Caco-2 (cell line): ENCODE measurements at regions not wholly inside any gene's neighbourhood (a gene's known extent, or its start where the extent isn't known, plus 50 kb on each side); places are given as distances from the start of the nearest gene placed in this dataset.
"Not testable (repeated sequence)": the region's sequence is repeated elsewhere in the genome, so short reads cannot be mapped to it uniquely, and the experiment has no call there.

Source experiments
- BruUV-seq: library from RNA; stranded (reverse); fragments of 400-500 nt; replicated peaks from 2 replicates; lab custom pipeline; 2021; lab: Mats Ljungman, UMichigan
- CTCF ChIA-PET: fragments of 300-600 bp; sonication (Branson Sonifier 250); formaldehyde crosslinking; loops from one replicate; lab custom pipeline; 2022; ENCODE audit warnings: antibody characterized with exemption; lab: Charles Lee
- POLR2A ChIA-PET: fragments of 300-600 bp; sonication (Branson Sonifier 250); formaldehyde crosslinking; loops from one replicate; lab custom pipeline; 2022; ENCODE audit warnings: antibody characterized with exemption; lab: Charles Lee
- DNase-seq, 2 experiments: peaks; one replicate each; pipeline versions ENCODE4 v3.0.0 to v3.0.0-alpha.2; 2020 to 2022
- H3K27me3 ChIP-seq: replicated peaks from 2 replicates; pipeline ENCODE4 v1.6.0; 2011; ENCODE audit warnings: low read length; ENCODE audit not compliant: control insufficient read depth, insufficient read depth
- H3K36me3 ChIP-seq: 2 replicates; pipeline ENCODE4 v1.5.1; 2011; ENCODE audit warnings: low read length; ENCODE audit not compliant: control insufficient read depth, insufficient read depth
- H3K4me1 ChIP-seq: fragments of 250-450 bp; sonication (Bioruptor Pico); 2 replicates; pipeline ENCODE4 v1.5.1; 2020; ENCODE audit warnings: mild to moderate bottlenecking
- H3K4me3 ChIP-seq: 2 replicates; pipeline ENCODE4 v1.5.1; 2011; ENCODE audit warnings: low read depth, mild to moderate bottlenecking, control low read depth, low read length
- H3K9me3 ChIP-seq: fragments of 250-450 bp; sonication (Bioruptor Pico); 2 replicates; pipeline ENCODE4 v1.5.1; 2020; ENCODE audit warnings: mild to moderate bottlenecking, moderate library complexity
- H3K27ac Mint-ChIP-seq: one replicate; pipeline ENCODE4 v1.8.0; 2022; ENCODE audit warnings: mixed read lengths; ENCODE audit not compliant: unreplicated experiment
- H3K27me3 Mint-ChIP-seq: one replicate; pipeline ENCODE4 v1.8.0; 2022; ENCODE audit warnings: mixed read lengths; ENCODE audit not compliant: insufficient read depth, unreplicated experiment
- H3K36me3 Mint-ChIP-seq: one replicate; pipeline ENCODE4 v1.8.0; 2022; ENCODE audit warnings: mild to moderate bottlenecking, mixed read lengths; ENCODE audit not compliant: insufficient read depth, unreplicated experiment
- H3K4me1 Mint-ChIP-seq: one replicate; pipeline ENCODE4 v1.8.0; 2022; ENCODE audit warnings: low read depth, mixed read lengths; ENCODE audit not compliant: unreplicated experiment
- H3K4me3 Mint-ChIP-seq: one replicate; pipeline ENCODE4 v1.8.0; 2022; ENCODE audit warnings: mild to moderate bottlenecking, moderate library complexity, mixed read lengths; ENCODE audit not compliant: unreplicated experiment
- H3K9me3 Mint-ChIP-seq: one replicate; pipeline ENCODE4 v1.8.0; 2022; ENCODE audit warnings: mixed read lengths; ENCODE audit not compliant: unreplicated experiment
- intact Hi-C: fragments of 100-400 bp; cut with micrococcal nuclease; formaldehyde crosslinking; loops from one replicate; pipeline ENCODE4 v1.10.0; 2022; ENCODE audit not compliant: unreplicated experiment
- TF ChIP-seq, protein P1 (sequence below), 2 experiments: fragments of 200-600 bp in 1 of 2; IDR thresholded peaks; 1 replicate in 1 of 2; 2 replicates in 1 of 2; pipeline versions ENCODE4 v1.5.1 to v1.8.0; 2011 to 2022; ENCODE audit warnings: antibody characterized with exemption in 1 of 2, control low read depth in 1 of 2, inconsistent platforms in 1 of 2, low read depth in 1 of 2, low read length in 1 of 2, mild to moderate bottlenecking in 1 of 2, moderate library complexity in 1 of 2; ENCODE audit not compliant: insufficient read depth in 1 of 2, severe bottlenecking in 1 of 2, unreplicated experiment in 1 of 2

DNA sequence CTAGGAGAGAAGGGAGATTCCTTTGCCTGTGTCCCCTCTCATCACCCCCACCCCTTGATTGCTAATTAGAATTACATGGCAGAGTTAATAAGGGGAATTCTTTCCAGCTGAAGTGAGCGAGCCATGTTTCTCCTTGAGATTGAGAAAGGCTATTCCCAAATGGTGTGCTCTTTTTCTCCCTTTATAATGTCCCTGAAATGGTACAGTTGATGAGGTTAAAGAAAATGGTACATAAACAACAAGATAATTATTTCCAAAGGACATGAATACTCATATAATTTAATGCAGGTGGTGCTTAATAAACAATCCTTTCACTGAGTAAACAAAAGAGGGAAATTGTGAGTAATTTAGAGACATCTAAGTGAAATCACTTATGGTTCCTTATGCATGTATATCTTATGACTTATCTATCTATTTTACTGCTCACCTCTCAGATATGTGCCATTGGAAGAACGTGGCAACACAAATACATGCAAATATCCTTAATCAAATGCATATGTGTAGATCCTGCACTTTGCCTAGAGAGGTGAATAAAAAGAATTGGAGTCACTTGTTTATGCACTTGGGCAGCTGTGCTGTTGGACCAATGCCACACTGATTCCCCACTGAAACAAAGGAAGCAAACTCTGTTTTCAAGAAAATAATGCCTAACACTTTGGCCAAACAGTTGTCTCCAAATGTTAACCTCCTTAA is 106.6 kb upstream of the WDR44 start:
- no peaks in the 10 kb centered on the region for H3K27me3 Mint-ChIP-seq
- no peaks in the 10 kb centered on the region for H3K27me3 ChIP-seq
- POLR2A ChIA-PET = no interaction called here
- TF ChIP-seq, protein P1, sequence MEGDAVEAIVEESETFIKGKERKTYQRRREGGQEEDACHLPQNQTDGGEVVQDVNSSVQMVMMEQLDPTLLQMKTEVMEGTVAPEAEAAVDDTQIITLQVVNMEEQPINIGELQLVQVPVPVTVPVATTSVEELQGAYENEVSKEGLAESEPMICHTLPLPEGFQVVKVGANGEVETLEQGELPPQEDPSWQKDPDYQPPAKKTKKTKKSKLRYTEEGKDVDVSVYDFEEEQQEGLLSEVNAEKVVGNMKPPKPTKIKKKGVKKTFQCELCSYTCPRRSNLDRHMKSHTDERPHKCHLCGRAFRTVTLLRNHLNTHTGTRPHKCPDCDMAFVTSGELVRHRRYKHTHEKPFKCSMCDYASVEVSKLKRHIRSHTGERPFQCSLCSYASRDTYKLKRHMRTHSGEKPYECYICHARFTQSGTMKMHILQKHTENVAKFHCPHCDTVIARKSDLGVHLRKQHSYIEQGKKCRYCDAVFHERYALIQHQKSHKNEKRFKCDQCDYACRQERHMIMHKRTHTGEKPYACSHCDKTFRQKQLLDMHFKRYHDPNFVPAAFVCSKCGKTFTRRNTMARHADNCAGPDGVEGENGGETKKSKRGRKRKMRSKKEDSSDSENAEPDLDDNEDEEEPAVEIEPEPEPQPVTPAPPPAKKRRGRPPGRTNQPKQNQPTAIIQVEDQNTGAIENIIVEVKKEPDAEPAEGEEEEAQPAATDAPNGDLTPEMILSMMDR (IDR thresholded peaks at IDR 0.05; ENCODE audit: insufficient read depth in 1 of 2, low read depth in 1 of 2, low read length in 1 of 2, severe bottlenecking in 1 of 2, unreplicated experiment in 1 of 2) = no peak
- intact Hi-C loops = no loop called here
- no peak for DNase-seq
- no peak overlapping the region for H3K4me3 ChIP-seq
- no peak overlapping the region for H3K27ac Mint-ChIP-seq
- H3K4me3 Mint-ChIP-seq = no peak overlapping the region
- CTCF ChIA-PET = no interaction called here
- H3K4me1 Mint-ChIP-seq = no peaks in the 10 kb centered on the region
- peaks cover 10% of the 10 kb centered on the region for H3K9me3 Mint-ChIP-seq
- H3K36me3 Mint-ChIP-seq = no peaks in the 10 kb centered on the region
- no peaks in the 10 kb centered on the region for H3K4me1 ChIP-seq
- no TSS peak for BruUV-seq
- no peaks in the 10 kb centered on the region for H3K36me3 ChIP-seq
- H3K9me3 ChIP-seq = no peaks in the 10 kb centered on the region

DNA sequence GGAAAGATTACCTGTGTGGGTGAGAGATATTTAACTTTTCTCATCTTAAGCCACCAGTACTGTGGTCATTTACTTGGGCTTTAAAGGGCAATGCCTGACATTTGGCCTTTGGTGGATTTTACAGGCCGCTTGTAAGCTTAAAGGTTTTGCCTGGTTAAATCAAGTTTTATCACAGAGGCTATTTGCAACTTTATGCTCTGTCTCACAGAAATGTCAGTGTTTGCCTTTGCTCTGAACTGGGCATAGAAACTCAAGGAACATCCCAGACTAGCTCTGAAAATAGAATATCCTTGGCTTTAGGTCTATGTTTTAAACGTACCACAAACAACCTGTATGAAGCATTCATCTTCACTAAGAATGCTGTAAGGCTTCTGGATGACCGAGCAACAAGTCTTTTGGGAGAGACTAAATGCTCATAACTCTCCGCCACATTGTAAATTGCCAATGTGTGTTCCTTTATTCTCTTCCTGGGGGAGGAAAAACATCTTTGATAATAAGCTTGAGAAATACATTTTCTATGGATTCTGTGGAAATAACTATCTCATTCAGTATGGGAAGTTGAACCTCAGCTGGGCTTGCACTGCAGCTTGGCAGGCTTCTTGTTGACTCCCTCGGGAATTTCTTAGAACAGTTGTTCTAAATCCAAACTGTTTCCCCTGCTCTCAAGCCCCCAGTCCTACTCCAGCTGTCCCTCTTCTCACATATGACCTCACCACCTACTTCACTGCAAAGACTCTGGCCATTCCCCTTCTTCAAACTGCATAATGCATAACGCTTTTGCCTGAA is 105.8 kb upstream of the WDR44 start:
- Histone ChIP-seq H3K4me1 (no peaks in the 10 kb centered on the region), H3K36me3 (no peaks in the 10 kb centered on the region), H3K4me3 (no peak overlapping the region), H3K9me3 (no peaks in the 10 kb centered on the region), H3K27me3 (no peaks in the 10 kb centered on the region)
- ChIA-PET POLR2A (no interaction called here), CTCF (no interaction called here)
- no peak overlapping the region for H3K4me3 Mint-ChIP-seq
- H3K27me3 Mint-ChIP-seq = peaks cover 4% of the 10 kb centered on the region
- H3K9me3 Mint-ChIP-seq = peaks cover 10% of the 10 kb centered on the region
- DNase-seq = no peak
- TF ChIP-seq, protein P1 (IDR thresholded peaks at IDR 0.05; ENCODE audit: insufficient read depth in 1 of 2, low read depth in 1 of 2, low read length in 1 of 2, severe bottlenecking in 1 of 2, unreplicated experiment in 1 of 2) = no peak
- no TSS peak for BruUV-seq
- intact Hi-C loops = no loop called here
- no peaks in the 10 kb centered on the region for H3K36me3 Mint-ChIP-seq
- no peak overlapping the region for H3K27ac Mint-ChIP-seq
- H3K4me1 Mint-ChIP-seq = no peaks in the 10 kb centered on the region

DNA sequence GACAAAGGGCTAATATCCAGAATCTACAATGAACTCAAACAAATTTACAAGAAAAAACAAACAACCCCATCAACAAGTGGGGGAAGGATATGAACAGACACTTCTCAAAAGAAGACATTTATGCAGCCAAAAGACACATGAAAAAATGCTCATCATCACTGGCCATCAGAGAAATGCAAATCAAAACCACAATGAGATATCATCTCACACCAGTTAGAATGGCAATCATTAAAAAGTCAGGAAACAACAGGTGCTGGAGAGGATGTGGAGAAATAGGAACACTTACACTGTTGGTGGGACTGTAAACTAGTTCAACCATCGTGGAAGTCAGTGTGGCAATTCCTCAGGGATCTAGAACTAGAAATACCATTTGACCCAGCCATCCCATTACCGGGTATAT is 98.9 kb upstream of the WDR44 start:
- H3K27me3 Mint-ChIP-seq, H3K36me3 ChIP-seq, H3K4me3 ChIP-seq, H3K9me3 ChIP-seq, H3K4me3 Mint-ChIP-seq, H3K4me1 ChIP-seq, BruUV-seq, H3K4me1 Mint-ChIP-seq, intact Hi-C loops, POLR2A ChIA-PET, H3K9me3 Mint-ChIP-seq, H3K27me3 ChIP-seq, DNase-seq, H3K27ac Mint-ChIP-seq, CTCF ChIA-PET, H3K36me3 Mint-ChIP-seq: not testable (repeated sequence)
